AG04450 (cell line): ENCODE measurements at regions not wholly inside any gene's neighbourhood (a gene's known extent, or its start where the extent isn't known, plus 50 kb on each side); places are given as distances from the start of the nearest gene placed in this dataset.

Source experiments
- CTCF ChIA-PET: fragments of 300-600, 350-600 bp; formaldehyde crosslinking; extraction: SDS; loops from one replicate; lab custom pipeline; 2022; ENCODE audit warnings: antibody characterized with exemption, inconsistent platforms; lab: Charles Lee
- POLR2A ChIA-PET: fragments of 350-600 bp; formaldehyde crosslinking; extraction: SDS; loops from one replicate; lab custom pipeline; 2021; ENCODE audit warnings: antibody characterized with exemption, inconsistent platforms; lab: Yijun Ruan, JAX
- DNase-seq: peaks from one replicate; pipeline ENCODE4 v3.0.0-alpha.2; 2011; ENCODE audit warnings: low read depth, low spot score
- H3K27ac ChIP-seq: one replicate; pipeline ENCODE4 v1.5.1; 2012; ENCODE audit warnings: low read depth, low read length, control low read depth
- H3K27me3 ChIP-seq: one replicate; pipeline ENCODE4 v1.6.0; 2012; ENCODE audit warnings: low read length; ENCODE audit not compliant: control insufficient read depth, insufficient read depth
- H3K4me3 ChIP-seq: 2 replicates; pipeline ENCODE4 v1.5.1; 2011; ENCODE audit warnings: mild to moderate bottlenecking, low read depth, low read length, control low read depth
- H3K9me3 ChIP-seq: 2 replicates; pipeline ENCODE4 v1.5.1; 2012; ENCODE audit warnings: low read length; ENCODE audit not compliant: control insufficient read depth, insufficient read depth
- CTCF ChIP-seq: IDR thresholded peaks from 2 replicates; pipeline ENCODE4 v1.5.1; 2011; ENCODE audit warnings: low read depth, low read length, control low read depth, inconsistent platforms

- POLR2A ChIA-PET, result no interaction called here
- CTCF ChIA-PET, result no interaction called here
- Histone ChIP-seq H3K27ac (no peak overlapping the region), H3K4me3 (no peak overlapping the region), H3K27me3 (peaks cover 15% of the 10 kb centered on the region), H3K9me3 (no peaks in the 10 kb centered on the region; the same call in 1 of the 2 replicates)
- no peak for DNase-seq
- TF ChIP-seq CTCF, result no peak
These were observed 210.9 kb upstream of the CST7 start for GRCh38 chr20:24738058-24738775.

GRCh38 chr20:24738981-24739633, 210.0 kb upstream of the CST7 start:
- H3K4me3 ChIP-seq, result no peak overlapping the region
- peaks cover 15% of the 10 kb centered on the region for H3K27me3 ChIP-seq
- no peak for DNase-seq
- no peak overlapping the region for H3K27ac ChIP-seq
- no peaks in the 10 kb centered on the region; the same call in 1 of the 2 replicates for H3K9me3 ChIP-seq
- no peak for TF ChIP-seq CTCF
- ChIA-PET CTCF (no interaction called here), POLR2A (no interaction called here)

GRCh38 chr20:24739746-24740145, 209.3 kb upstream of the CST7 start:
- ChIA-PET POLR2A (no interaction called here), CTCF (no interaction called here)
- no peak for DNase-seq
- peaks cover 15% of the 10 kb centered on the region for H3K27me3 ChIP-seq
- H3K27ac ChIP-seq, result no peak overlapping the region
- H3K9me3 ChIP-seq, result no peaks in the 10 kb centered on the region; the same call in 1 of the 2 replicates
- no peak for TF ChIP-seq CTCF
- no peak overlapping the region for H3K4me3 ChIP-seq

- Histone ChIP-seq H3K9me3 (no peaks in the 10 kb centered on the region; the same call in 1 of the 2 replicates), H3K4me3 (no peak overlapping the region), H3K27ac (no peak overlapping the region), H3K27me3 (peaks cover 15% of the 10 kb centered on the region)
- TF ChIP-seq CTCF, result no peak
- CTCF ChIA-PET, result no interaction called here
- POLR2A ChIA-PET, result no interaction called here
- DNase-seq, result no peak
These were observed 207.5 kb upstream of the CST7 start for GRCh38 chr20:24741493-24742072.

GRCh38 chr20:24742436-24742835, 206.6 kb upstream of the CST7 start:
- POLR2A ChIA-PET, result no interaction called here
- Histone ChIP-seq H3K27ac (no peak overlapping the region), H3K9me3 (no peaks in the 10 kb centered on the region)

More at GRCh38 chr20:24742436-24742835, 206.6 kb upstream of the CST7 start:
- no peak for DNase-seq
- Histone ChIP-seq H3K27me3 (peaks cover 15% of the 10 kb centered on the region), H3K4me3 (no peak overlapping the region)
- CTCF ChIA-PET, result no interaction called here
- TF ChIP-seq CTCF, result no peak
